ENCODE measurements at regions not wholly inside any gene's neighbourhood (a gene's known extent, or its start where the extent isn't known, plus 50 kb on each side); places are given as distances from the start of the nearest gene placed in this dataset.
"Not testable (repeated sequence)": the region's sequence is repeated elsewhere in the genome, so short reads cannot be mapped to it uniquely, and the experiment has no call there.

DNA sequence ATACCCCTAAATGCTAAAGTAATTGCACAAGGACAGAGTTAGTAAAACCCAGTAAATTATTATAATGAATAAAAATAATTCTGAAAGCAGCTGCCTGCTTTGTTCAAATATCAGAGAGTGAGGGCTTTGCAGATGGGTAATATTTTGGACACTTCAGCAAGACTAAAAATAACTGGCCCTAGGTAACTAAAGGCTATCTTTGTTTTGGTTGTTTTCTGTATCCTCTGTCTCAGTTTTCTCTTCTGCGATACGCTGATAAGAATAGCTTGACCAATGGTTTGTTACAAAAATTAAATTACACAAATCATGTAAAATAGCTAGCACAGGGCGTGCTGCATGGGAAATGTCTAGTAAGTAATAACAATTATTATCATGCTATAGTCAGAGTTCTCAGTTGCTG is 204.7 kb downstream of the FGFR2 start:
- CTCF ChIA-PET: no interaction called here
- TF ChIP-seq EGR1 (IDR thresholded peaks at IDR 0.05; ENCODE audit: low read depth) (no peak), FOSL1 (IDR thresholded peaks at IDR 0.05; ENCODE audit: low read depth) (no peak), POLR2A (IDR thresholded peaks at IDR 0.05; ENCODE audit: borderline replicate concordance, extremely low read depth, insufficient read depth, insufficient read length) (no peak), ATF3 (IDR thresholded peaks at IDR 0.05) (no peak), CTCF (IDR thresholded peaks at IDR 0.05 in 2 of 3, conservative IDR thresholded peaks at IDR 0.05 in 1 of 3; ENCODE audit: borderline replicate concordance in 1 of 3, insufficient read depth in 1 of 3, low read depth in 2 of 3, low read length in 2 of 3) (no peak)
- intact Hi-C loops (cut with micrococcal nuclease): no loop called here
- H3K27ac ChIP-seq (ENCODE audit: low read depth, low read length): no peak overlapping the region
- no peaks in the 10 kb centered on the region for H3K9me2 ChIP-seq (ENCODE audit: insufficient read depth)
- H3K4me1 ChIP-seq (ENCODE audit: control insufficient read depth in 1 of 2, insufficient read depth in 2 of 2, low read length in 2 of 2): no peaks in the 10 kb centered on the region
- H3K9me3 ChIP-seq (ENCODE audit: control insufficient read depth in 1 of 2, insufficient read depth in 1 of 2, low read depth in 1 of 2, low read length in 2 of 2): no peaks in the 10 kb centered on the region
- BruUV-seq (replicated peaks): no TSS peak
- ATAC-seq (no peak), DNase-seq (ENCODE audit: low read depth, low spot score) (no peak)
- no peaks in the 10 kb centered on the region for H4K20me1 ChIP-seq (ENCODE audit: insufficient read depth)
- no peak overlapping the region for H3K4me2 ChIP-seq (ENCODE audit: low read length)
- no peak overlapping the region for H2AFZ ChIP-seq (ENCODE audit: low read depth, low read length, poor library complexity, severe bottlenecking)
- POLR2A ChIA-PET: no interaction called here
- H3K4me3 ChIP-seq (replicated peaks in 1 of 2; ENCODE audit: low read depth in 1 of 2, low read length in 2 of 2): no peak overlapping the region
- H3K36me3 ChIP-seq (ENCODE audit: control insufficient read depth in 1 of 2, insufficient read depth in 2 of 2, low read length in 2 of 2): no peaks in the 10 kb centered on the region
- H3K79me2 ChIP-seq (ENCODE audit: insufficient read depth, low read length): no peaks in the 10 kb centered on the region
- H3K9ac ChIP-seq (ENCODE audit: low read length): no peak overlapping the region
- RAD21 ChIA-PET (ENCODE audit: low non-redundant PET in 1 of 2, low total read pairs in 2 of 2, uncharacterized antibody in 2 of 2, unreplicated experiment in 2 of 2): no interaction called here
- no peaks in the 10 kb centered on the region for H3K27me3 ChIP-seq (ENCODE audit: insufficient read depth, low read length)

GRCh38 chr10:121400507-121400906 is 197.7 kb downstream of the FGFR2 start:
- CTCF ChIA-PET; H3K27ac ChIP-seq (ENCODE audit: low read depth, low read length); H3K27me3 ChIP-seq (ENCODE audit: insufficient read depth, low read length); intact Hi-C loops (cut with micrococcal nuclease); H3K9me2 ChIP-seq (ENCODE audit: insufficient read depth); DNase-seq (ENCODE audit: low read depth, low spot score); BruUV-seq (replicated peaks); POLR2A ChIA-PET; H3K9me3 ChIP-seq (ENCODE audit: control insufficient read depth in 1 of 2, insufficient read depth in 1 of 2, low read depth in 1 of 2, low read length in 2 of 2); H2AFZ ChIP-seq (ENCODE audit: low read depth, low read length, poor library complexity, severe bottlenecking); H3K4me2 ChIP-seq (ENCODE audit: low read length); RAD21 ChIA-PET (ENCODE audit: low non-redundant PET in 1 of 2, low total read pairs in 2 of 2, uncharacterized antibody in 2 of 2, unreplicated experiment in 2 of 2); H3K36me3 ChIP-seq (ENCODE audit: control insufficient read depth in 1 of 2, insufficient read depth in 2 of 2, low read length in 2 of 2); ATAC-seq; H3K79me2 ChIP-seq (ENCODE audit: insufficient read depth, low read length); H4K20me1 ChIP-seq (ENCODE audit: insufficient read depth); H3K4me1 ChIP-seq (ENCODE audit: control insufficient read depth in 1 of 2, insufficient read depth in 2 of 2, low read length in 2 of 2); H3K9ac ChIP-seq (ENCODE audit: low read length); H3K4me3 ChIP-seq (replicated peaks in 1 of 2; ENCODE audit: low read depth in 1 of 2, low read length in 2 of 2): not testable (repeated sequence)
